Parathyroid adenoma (tissue), 2 donors: ENCODE measurements at regions not wholly inside any gene's neighbourhood (a gene's known extent, or its start where the extent isn't known, plus 50 kb on each side); places are given as distances from the start of the nearest gene placed in this dataset.

Source experiments
- H2AFZ ChIP-seq: fragments of 300-600 bp; sonication (generic); one replicate; pipeline ENCODE4 v1.7.0; 2017; ENCODE audit warnings: antibody characterized with exemption, mild to moderate bottlenecking
- H3K27ac ChIP-seq: fragments of 300-600 bp; sonication (generic); one replicate; pipeline ENCODE4 v1.7.0; 2017
- H3K27me3 ChIP-seq: fragments of 300-600 bp; sonication (generic); one replicate; pipeline ENCODE4 v1.7.0; 2017; ENCODE audit warnings: low read length; ENCODE audit not compliant: control insufficient read depth, insufficient read depth
- H3K36me3 ChIP-seq: fragments of 300-600 bp; sonication (generic); one replicate; pipeline ENCODE4 v1.7.0; 2017; ENCODE audit warnings: low read length; ENCODE audit not compliant: control insufficient read depth, insufficient read depth
- H3K4me1 ChIP-seq: fragments of 300-600 bp; sonication (generic); one replicate; pipeline ENCODE4 v1.7.0; 2017; ENCODE audit warnings: control low read depth
- H3K4me2 ChIP-seq: fragments of 300-600 bp; sonication (generic); one replicate; pipeline ENCODE4 v1.7.0; 2017; ENCODE audit warnings: low read length
- H3K4me3 ChIP-seq: fragments of 300-600 bp; sonication (generic); one replicate; pipeline ENCODE4 v1.7.0; 2017; ENCODE audit warnings: low read depth, low read length
- H3K79me2 ChIP-seq: fragments of 300-600 bp; sonication (generic); one replicate; pipeline ENCODE4 v1.7.0; 2017; ENCODE audit warnings: control low read depth
- H3K9ac ChIP-seq: fragments of 300-600 bp; sonication (generic); one replicate; pipeline ENCODE4 v1.7.0; 2017; ENCODE audit warnings: mild to moderate bottlenecking
- H3K9me3 ChIP-seq: fragments of 300-600 bp; sonication (generic); one replicate; pipeline ENCODE4 v1.7.0; 2017; ENCODE audit warnings: low read length; ENCODE audit not compliant: control insufficient read depth
- TF ChIP-seq, protein P1 (sequence below): fragments of 300-600 bp; sonication (generic); IDR thresholded peaks from one replicate; pipeline ENCODE4 v1.7.0; 2017; ENCODE audit warnings: antibody characterized with exemption, mild to moderate bottlenecking
- donor health status: primary hyperparathyroidism.

DNA sequence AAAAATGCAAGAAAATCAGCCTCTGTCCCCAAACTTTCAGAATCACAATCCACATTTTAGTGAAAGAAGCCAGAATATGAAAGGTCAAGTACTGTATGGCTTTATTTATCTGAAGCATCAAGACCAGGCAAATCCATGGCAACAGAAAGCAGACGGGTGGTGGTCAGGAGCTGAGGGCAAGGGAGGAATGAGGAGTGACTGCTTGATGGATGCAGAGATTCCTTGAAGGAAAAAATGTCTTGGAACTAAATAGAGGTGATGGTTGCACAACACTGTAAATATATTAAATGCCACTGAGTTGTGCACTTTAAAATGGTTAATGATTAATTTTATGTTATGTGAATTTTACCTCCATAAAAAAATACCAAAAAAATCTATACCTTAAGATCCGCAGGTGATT lies 165.1 kb downstream of the GXYLT1 start:
- H3K9me3 ChIP-seq = no peaks in the 10 kb centered on the region
- H3K9ac ChIP-seq = no peak overlapping the region
- no peak overlapping the region for H2AFZ ChIP-seq
- no peaks in the 10 kb centered on the region for H3K79me2 ChIP-seq
- H3K4me2 ChIP-seq = no peak overlapping the region
- no peaks in the 10 kb centered on the region for H3K27me3 ChIP-seq
- H3K27ac ChIP-seq = no peak overlapping the region
- H3K4me1 ChIP-seq = no peaks in the 10 kb centered on the region
- H3K36me3 ChIP-seq = no peaks in the 10 kb centered on the region
- TF ChIP-seq, protein P1, sequence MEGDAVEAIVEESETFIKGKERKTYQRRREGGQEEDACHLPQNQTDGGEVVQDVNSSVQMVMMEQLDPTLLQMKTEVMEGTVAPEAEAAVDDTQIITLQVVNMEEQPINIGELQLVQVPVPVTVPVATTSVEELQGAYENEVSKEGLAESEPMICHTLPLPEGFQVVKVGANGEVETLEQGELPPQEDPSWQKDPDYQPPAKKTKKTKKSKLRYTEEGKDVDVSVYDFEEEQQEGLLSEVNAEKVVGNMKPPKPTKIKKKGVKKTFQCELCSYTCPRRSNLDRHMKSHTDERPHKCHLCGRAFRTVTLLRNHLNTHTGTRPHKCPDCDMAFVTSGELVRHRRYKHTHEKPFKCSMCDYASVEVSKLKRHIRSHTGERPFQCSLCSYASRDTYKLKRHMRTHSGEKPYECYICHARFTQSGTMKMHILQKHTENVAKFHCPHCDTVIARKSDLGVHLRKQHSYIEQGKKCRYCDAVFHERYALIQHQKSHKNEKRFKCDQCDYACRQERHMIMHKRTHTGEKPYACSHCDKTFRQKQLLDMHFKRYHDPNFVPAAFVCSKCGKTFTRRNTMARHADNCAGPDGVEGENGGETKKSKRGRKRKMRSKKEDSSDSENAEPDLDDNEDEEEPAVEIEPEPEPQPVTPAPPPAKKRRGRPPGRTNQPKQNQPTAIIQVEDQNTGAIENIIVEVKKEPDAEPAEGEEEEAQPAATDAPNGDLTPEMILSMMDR = no peak
- no peak overlapping the region for H3K4me3 ChIP-seq

DNA sequence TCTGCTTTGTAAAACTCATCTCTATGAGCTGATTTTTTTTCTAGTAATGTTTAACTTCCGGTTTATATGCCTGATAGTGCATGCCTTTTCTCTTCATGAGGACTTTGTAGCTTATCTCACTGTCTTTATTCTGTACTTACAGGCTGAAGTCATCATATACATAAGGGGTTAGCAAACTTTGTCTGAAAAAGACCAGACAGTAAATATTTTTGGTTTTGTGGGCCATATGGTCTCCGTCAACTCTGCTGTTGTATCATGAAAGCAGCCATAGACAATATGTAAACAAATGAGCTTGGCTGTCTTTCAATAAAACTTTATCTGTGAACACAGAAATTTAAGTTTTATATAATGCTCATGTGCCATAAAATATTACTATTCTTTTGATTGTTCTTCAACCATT lies 172.1 kb downstream of the GXYLT1 start:
- H3K27ac ChIP-seq = no peak overlapping the region
- no peaks in the 10 kb centered on the region for H3K36me3 ChIP-seq
- no peak overlapping the region for H2AFZ ChIP-seq
- H3K4me2 ChIP-seq = no peak overlapping the region
- no peaks in the 10 kb centered on the region for H3K79me2 ChIP-seq
- H3K4me1 ChIP-seq = no peaks in the 10 kb centered on the region
- no peaks in the 10 kb centered on the region for H3K27me3 ChIP-seq
- TF ChIP-seq, protein P1 = no peak
- H3K9ac ChIP-seq = no peak overlapping the region
- no peak overlapping the region for H3K4me3 ChIP-seq
- no peaks in the 10 kb centered on the region for H3K9me3 ChIP-seq

DNA sequence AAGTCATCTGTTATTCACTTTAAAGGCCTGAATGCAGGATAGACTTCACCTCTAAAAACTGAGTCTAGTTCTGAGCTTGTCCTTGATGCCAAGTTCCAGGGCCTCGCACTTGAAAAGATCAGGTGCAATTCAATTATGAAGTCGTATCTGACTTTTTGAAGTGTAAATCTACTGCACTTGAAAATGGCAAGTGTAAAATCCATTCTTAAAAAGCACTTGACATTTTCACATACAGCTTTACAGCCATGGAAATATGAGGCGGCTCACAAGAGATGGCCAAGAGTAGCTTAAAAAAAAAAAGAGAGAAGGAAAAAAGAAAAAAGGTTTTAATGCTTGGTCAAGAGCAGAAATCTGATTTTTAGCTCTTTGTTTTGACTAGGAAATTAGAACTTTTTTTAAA lies 172.5 kb downstream of the GXYLT1 start:
- Histone ChIP-seq H3K9ac (no peak overlapping the region), H3K4me2 (no peak overlapping the region), H3K79me2 (no peaks in the 10 kb centered on the region), H3K4me3 (no peak overlapping the region), H3K9me3 (no peaks in the 10 kb centered on the region), H2AFZ (no peak overlapping the region), H3K36me3 (no peaks in the 10 kb centered on the region), H3K27me3 (no peaks in the 10 kb centered on the region), H3K4me1 (no peaks in the 10 kb centered on the region), H3K27ac (no peak overlapping the region)
- TF ChIP-seq, protein P1 = no peak

DNA sequence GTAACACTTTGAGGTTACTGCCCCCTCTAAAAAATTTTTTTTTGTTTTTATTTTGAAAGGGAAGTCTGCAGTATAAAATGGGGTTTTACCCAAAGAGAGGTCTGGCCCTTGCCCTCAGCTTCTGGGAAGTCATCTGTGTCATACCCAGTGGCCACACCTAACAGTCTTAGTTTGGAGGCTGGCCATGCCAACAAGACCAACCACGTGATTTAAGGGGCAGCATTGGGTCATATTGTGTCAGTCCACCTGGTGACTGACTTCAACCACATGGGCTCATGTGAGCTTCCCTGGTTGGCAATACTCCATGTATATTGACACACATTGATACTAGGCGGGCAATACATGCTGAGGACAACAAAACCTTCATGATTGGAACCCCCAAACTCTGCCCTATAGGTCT lies 173.9 kb downstream of the GXYLT1 start:
- no peaks in the 10 kb centered on the region for H3K9me3 ChIP-seq
- H3K4me2 ChIP-seq = no peak overlapping the region
- no peak overlapping the region for H3K9ac ChIP-seq
- no peak overlapping the region for H2AFZ ChIP-seq
- TF ChIP-seq, protein P1 = no peak
- no peaks in the 10 kb centered on the region for H3K36me3 ChIP-seq
- no peak overlapping the region for H3K27ac ChIP-seq
- no peaks in the 10 kb centered on the region for H3K4me1 ChIP-seq
- no peak overlapping the region for H3K4me3 ChIP-seq
- H3K79me2 ChIP-seq = no peaks in the 10 kb centered on the region
- H3K27me3 ChIP-seq = no peaks in the 10 kb centered on the region

DNA sequence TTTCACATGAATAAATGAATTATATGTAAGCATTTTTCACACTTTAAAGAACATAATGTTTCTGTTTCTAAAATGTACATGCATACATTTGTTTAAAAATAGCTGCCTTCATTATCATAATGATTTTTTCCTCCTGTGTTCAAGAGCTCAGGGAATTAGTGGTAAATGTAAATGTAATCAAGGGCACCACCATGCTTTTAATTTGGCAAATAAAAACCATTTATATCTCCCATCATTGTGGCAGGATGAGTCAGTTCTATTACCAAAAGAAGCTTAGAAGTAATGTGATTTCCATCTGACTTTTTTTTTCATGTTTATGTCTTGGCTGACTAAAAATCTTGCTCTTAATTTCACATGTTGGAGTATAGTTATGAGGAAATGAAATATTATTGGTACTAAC lies 176.1 kb downstream of the GXYLT1 start:
- Histone ChIP-seq H2AFZ (no peak overlapping the region), H3K4me3 (no peak overlapping the region), H3K27ac (no peak overlapping the region), H3K4me2 (no peak overlapping the region), H3K4me1 (no peaks in the 10 kb centered on the region), H3K36me3 (no peaks in the 10 kb centered on the region), H3K9me3 (no peaks in the 10 kb centered on the region), H3K79me2 (no peaks in the 10 kb centered on the region), H3K9ac (no peak overlapping the region), H3K27me3 (no peaks in the 10 kb centered on the region)
- TF ChIP-seq, protein P1 = no peak
